ENCODE measurements at regions not wholly inside any gene's neighbourhood (a gene's known extent, or its start where the extent isn't known, plus 50 kb on each side); places are given as distances from the start of the nearest gene placed in this dataset.

GRCh38 chr11:70495351-70496310 is 97.3 kb downstream of the CTTN start:
- no peak overlapping the region for H3K4ac ChIP-seq (ENCODE audit: low read length)
- no peaks in the 10 kb centered on the region for H3K27me3 ChIP-seq (ENCODE audit: control insufficient read depth in 3 of 3, insufficient read depth in 3 of 3, low read depth in 1 of 3, low read length in 3 of 3)
- peaks cover 16 to 18% of the 10 kb centered on the region in 2 donors for H3K9me3 ChIP-seq (replicated peaks in 1 of 2; ENCODE audit: control insufficient read depth in 2 of 2, insufficient read depth in 1 of 2, low read depth in 1 of 2, low read length in 2 of 2)
- H3K27ac ChIP-seq (replicated peaks; ENCODE audit: low read length), result no peak overlapping the region
- no peak for DNase-seq (ENCODE audit: low spot score)
- WGBS, 2 donors (ENCODE audit: extremely low coverage in 2 of 2, insufficient read length in 2 of 2, insufficient replicate concordance in 1 of 2), result no CpG with 5 or more reads among the region's 22 CpGs
- H2AK5ac ChIP-seq (ENCODE audit: low read depth, low read length), result peak overlapping the region; percentile 63
- H4K91ac ChIP-seq (ENCODE audit: low read depth, low read length, poor library complexity), result peak overlapping the region; percentile 59
- H2BK5ac ChIP-seq (ENCODE audit: low read length), result peak overlapping the region; percentile 87
- peak overlapping the region; percentile 44 for H3K9ac ChIP-seq (ENCODE audit: low read depth, low read length, poor library complexity)
- peak overlapping the region; percentile 71 for H3K14ac ChIP-seq (ENCODE audit: low read length)
- no peak overlapping the region for H2AFZ ChIP-seq (ENCODE audit: low read length)
- H3K4me3 ChIP-seq (ENCODE audit: low read length in 2 of 2), result no peak overlapping the region
- H3K18ac ChIP-seq (ENCODE audit: low read length), result peak overlapping the region; percentile 67
- no peak overlapping the region for H3K4me2 ChIP-seq (ENCODE audit: insufficient read depth, low read length, poor library complexity, severe bottlenecking)
- H3K23ac ChIP-seq (ENCODE audit: low read depth, low read length, poor library complexity), result peak overlapping the region; percentile 75
- no peak overlapping the region for H2BK120ac ChIP-seq (ENCODE audit: low read depth, low read length)
- peak overlapping the region; percentile 45 for H4K8ac ChIP-seq (ENCODE audit: low read depth, low read length)
- H3K4me1 ChIP-seq (ENCODE audit: control insufficient read depth in 2 of 2, insufficient read depth in 1 of 2, low read depth in 1 of 2, low read length in 2 of 2), result peaks cover 4 to 21% of the 10 kb centered on the region in 2 donors
- H3K79me1 ChIP-seq (ENCODE audit: low read depth, low read length), result peaks cover 5% of the 10 kb centered on the region
- H2BK12ac ChIP-seq (ENCODE audit: low read length), result no peak overlapping the region
- peak overlapping the region; percentile 12 for H2BK15ac ChIP-seq (ENCODE audit: low read length)
- peaks cover 3 to 21% of the 10 kb centered on the region in 2 donors for H3K36me3 ChIP-seq (replicated peaks in 1 of 2; ENCODE audit: control insufficient read depth in 2 of 2, insufficient read depth in 2 of 2, low read length in 2 of 2)

DNA sequence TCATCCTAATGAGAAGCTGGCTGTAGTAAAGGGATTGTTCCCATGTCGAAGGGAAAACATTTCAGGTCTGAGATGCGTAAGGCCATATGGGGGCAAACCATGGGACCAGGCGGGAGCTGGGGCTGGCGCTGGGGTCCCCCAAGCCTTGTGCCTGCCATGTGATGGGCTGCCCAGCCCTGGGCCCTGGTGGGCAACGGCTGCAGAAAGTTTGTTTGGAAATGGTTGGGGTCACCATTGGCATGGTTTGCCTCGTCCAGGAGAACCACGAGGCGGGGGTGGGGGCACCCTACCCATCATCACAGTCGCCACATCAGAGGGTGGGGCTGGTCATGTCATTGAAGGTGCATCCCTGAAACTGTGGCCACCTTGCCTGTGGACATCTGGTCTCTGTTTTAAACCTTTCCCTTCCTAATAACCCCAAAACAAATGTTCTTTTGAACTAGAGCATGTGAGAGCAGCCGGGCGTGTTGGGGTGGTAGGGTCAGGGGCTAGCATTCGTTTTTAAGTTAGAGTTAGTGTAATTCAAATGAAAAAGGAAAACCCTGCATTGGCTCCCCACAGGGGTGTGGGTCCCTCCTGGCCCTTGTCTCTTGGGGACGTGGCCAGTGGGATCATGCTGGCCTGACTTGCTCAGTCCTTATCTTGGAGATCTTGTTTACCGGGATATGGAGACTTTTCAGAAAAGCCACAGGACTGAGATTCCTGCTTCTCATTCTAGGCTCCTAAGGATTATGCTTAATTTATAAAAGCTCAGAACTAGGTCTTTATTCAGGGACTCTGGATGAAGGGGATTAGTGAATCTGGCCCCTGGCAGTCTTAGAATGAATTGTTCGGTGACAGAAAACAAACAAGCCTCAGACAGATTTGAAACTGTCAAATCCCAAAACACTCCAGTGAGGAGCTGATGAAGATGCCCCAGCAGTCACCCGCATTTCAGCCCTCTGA is 98.5 kb downstream of the CTTN start:
- no peak overlapping the region for H2BK120ac ChIP-seq (ENCODE audit: low read depth, low read length)
- no peak overlapping the region for H3K9ac ChIP-seq (ENCODE audit: low read depth, low read length, poor library complexity)
- H3K4ac ChIP-seq (ENCODE audit: low read length), result no peak overlapping the region
- WGBS, 2 donors (ENCODE audit: extremely low coverage in 2 of 2, insufficient read length in 2 of 2, insufficient replicate concordance in 1 of 2), result no CpG with 5 or more reads among the region's 16 CpGs
- peak overlapping the region; percentile 85 for H3K18ac ChIP-seq (ENCODE audit: low read length)
- H4K91ac ChIP-seq (ENCODE audit: low read depth, low read length, poor library complexity), result no peak overlapping the region
- peak overlapping the region; percentile 9 for H4K8ac ChIP-seq (ENCODE audit: low read depth, low read length)
- no peak overlapping the region for H3K14ac ChIP-seq (ENCODE audit: low read length)
- H3K4me1 ChIP-seq (ENCODE audit: control insufficient read depth in 2 of 2, insufficient read depth in 1 of 2, low read depth in 1 of 2, low read length in 2 of 2), result peaks cover 4 to 24% of the 10 kb centered on the region in 2 donors
- H3K4me3 ChIP-seq (ENCODE audit: low read length in 2 of 2), result peak overlapping the region in 1 of 2 donors; percentile 45
- H3K4me2 ChIP-seq (ENCODE audit: insufficient read depth, low read length, poor library complexity, severe bottlenecking), result no peak overlapping the region
- H3K9me3 ChIP-seq (replicated peaks in 1 of 2; ENCODE audit: control insufficient read depth in 2 of 2, insufficient read depth in 1 of 2, low read depth in 1 of 2, low read length in 2 of 2), result peaks cover 3 to 7% of the 10 kb centered on the region in 2 donors
- H3K23ac ChIP-seq (ENCODE audit: low read depth, low read length, poor library complexity), result no peak overlapping the region
- no peak overlapping the region for H2BK15ac ChIP-seq (ENCODE audit: low read length)
- H2AFZ ChIP-seq (ENCODE audit: low read length), result no peak overlapping the region
- peaks cover 5% of the 10 kb centered on the region for H3K79me1 ChIP-seq (ENCODE audit: low read depth, low read length)
- H3K27ac ChIP-seq (replicated peaks; ENCODE audit: low read length), result peak overlapping the region; percentile 31
- H2BK12ac ChIP-seq (ENCODE audit: low read length), result no peak overlapping the region
- no peaks in the 10 kb centered on the region for H3K27me3 ChIP-seq (ENCODE audit: control insufficient read depth in 3 of 3, insufficient read depth in 3 of 3, low read depth in 1 of 3, low read length in 3 of 3)
- peaks cover 3 to 9% of the 10 kb centered on the region in 2 donors for H3K36me3 ChIP-seq (replicated peaks in 1 of 2; ENCODE audit: control insufficient read depth in 2 of 2, insufficient read depth in 2 of 2, low read length in 2 of 2)
- peak overlapping the region; percentile 54 for H2AK5ac ChIP-seq (ENCODE audit: low read depth, low read length)
- H2BK5ac ChIP-seq (ENCODE audit: low read length), result no peak overlapping the region
- no peak for DNase-seq (ENCODE audit: low spot score)

GRCh38 chr11:70497536-70498075 is 99.3 kb downstream of the CTTN start:
- no peak overlapping the region for H3K4me2 ChIP-seq (ENCODE audit: insufficient read depth, low read length, poor library complexity, severe bottlenecking)
- peaks cover 0 to 3% of the 10 kb centered on the region in 2 donors for H3K9me3 ChIP-seq (replicated peaks in 1 of 2; ENCODE audit: control insufficient read depth in 2 of 2, insufficient read depth in 1 of 2, low read depth in 1 of 2, low read length in 2 of 2)
- H3K4me1 ChIP-seq (ENCODE audit: control insufficient read depth in 2 of 2, insufficient read depth in 1 of 2, low read depth in 1 of 2, low read length in 2 of 2), result peaks cover 4 to 24% of the 10 kb centered on the region in 2 donors
- H3K9ac ChIP-seq (ENCODE audit: low read depth, low read length, poor library complexity), result peak overlapping the region; percentile 17
- no peak overlapping the region for H3K27ac ChIP-seq (replicated peaks; ENCODE audit: low read length)
- H3K36me3 ChIP-seq (replicated peaks in 1 of 2; ENCODE audit: control insufficient read depth in 2 of 2, insufficient read depth in 2 of 2, low read length in 2 of 2), result peaks cover 2 to 6% of the 10 kb centered on the region in 2 donors
- no peaks in the 10 kb centered on the region for H3K27me3 ChIP-seq (ENCODE audit: control insufficient read depth in 3 of 3, insufficient read depth in 3 of 3, low read depth in 1 of 3, low read length in 3 of 3)
- peak overlapping the region; percentile 16 for H3K18ac ChIP-seq (ENCODE audit: low read length)
- H3K4me3 ChIP-seq (ENCODE audit: low read length in 2 of 2), result peak overlapping the region in 1 of 2 donors; percentile 45
- H3K4ac ChIP-seq (ENCODE audit: low read length), result no peak overlapping the region
- H2BK5ac ChIP-seq (ENCODE audit: low read length), result no peak overlapping the region
- H2BK12ac ChIP-seq (ENCODE audit: low read length), result no peak overlapping the region
- H3K79me1 ChIP-seq (ENCODE audit: low read depth, low read length), result peaks cover 5% of the 10 kb centered on the region
- H2BK120ac ChIP-seq (ENCODE audit: low read depth, low read length), result no peak overlapping the region
- H3K23ac ChIP-seq (ENCODE audit: low read depth, low read length, poor library complexity), result no peak overlapping the region
- WGBS, 2 donors (ENCODE audit: extremely low coverage in 2 of 2, insufficient read length in 2 of 2, insufficient replicate concordance in 1 of 2), result no CpG with 5 or more reads among the region's 8 CpGs
- H2BK15ac ChIP-seq (ENCODE audit: low read length), result no peak overlapping the region
- H4K91ac ChIP-seq (ENCODE audit: low read depth, low read length, poor library complexity), result no peak overlapping the region
- H2AK5ac ChIP-seq (ENCODE audit: low read depth, low read length), result no peak overlapping the region
- no peak overlapping the region for H4K8ac ChIP-seq (ENCODE audit: low read depth, low read length)
- no peak for DNase-seq (ENCODE audit: low spot score)
- H2AFZ ChIP-seq (ENCODE audit: low read length), result no peak overlapping the region
- H3K14ac ChIP-seq (ENCODE audit: low read length), result no peak overlapping the region
